HL-60 (cell line): ENCODE measurements at regions not wholly inside any gene's neighbourhood (a gene's known extent, or its start where the extent isn't known, plus 50 kb on each side); places are given as distances from the start of the nearest gene placed in this dataset.

Experiments used
- TF ChIP-seq, protein P1 (sequence below): IDR thresholded peaks from one replicate; pipeline ENCODE4 v1.5.1; 2011; ENCODE audit warnings: low read length, control low read depth, inconsistent platforms; ENCODE audit not compliant: insufficient read depth
- TF ChIP-seq, protein P2 (sequence below): IDR thresholded peaks from 2 replicates; pipeline ENCODE4 v1.6.1; 2012; ENCODE audit warnings: low read depth; ENCODE audit not compliant: insufficient replicate concordance

- TF ChIP-seq, protein P1, sequence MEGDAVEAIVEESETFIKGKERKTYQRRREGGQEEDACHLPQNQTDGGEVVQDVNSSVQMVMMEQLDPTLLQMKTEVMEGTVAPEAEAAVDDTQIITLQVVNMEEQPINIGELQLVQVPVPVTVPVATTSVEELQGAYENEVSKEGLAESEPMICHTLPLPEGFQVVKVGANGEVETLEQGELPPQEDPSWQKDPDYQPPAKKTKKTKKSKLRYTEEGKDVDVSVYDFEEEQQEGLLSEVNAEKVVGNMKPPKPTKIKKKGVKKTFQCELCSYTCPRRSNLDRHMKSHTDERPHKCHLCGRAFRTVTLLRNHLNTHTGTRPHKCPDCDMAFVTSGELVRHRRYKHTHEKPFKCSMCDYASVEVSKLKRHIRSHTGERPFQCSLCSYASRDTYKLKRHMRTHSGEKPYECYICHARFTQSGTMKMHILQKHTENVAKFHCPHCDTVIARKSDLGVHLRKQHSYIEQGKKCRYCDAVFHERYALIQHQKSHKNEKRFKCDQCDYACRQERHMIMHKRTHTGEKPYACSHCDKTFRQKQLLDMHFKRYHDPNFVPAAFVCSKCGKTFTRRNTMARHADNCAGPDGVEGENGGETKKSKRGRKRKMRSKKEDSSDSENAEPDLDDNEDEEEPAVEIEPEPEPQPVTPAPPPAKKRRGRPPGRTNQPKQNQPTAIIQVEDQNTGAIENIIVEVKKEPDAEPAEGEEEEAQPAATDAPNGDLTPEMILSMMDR = no peak
- TF ChIP-seq, protein P2, sequence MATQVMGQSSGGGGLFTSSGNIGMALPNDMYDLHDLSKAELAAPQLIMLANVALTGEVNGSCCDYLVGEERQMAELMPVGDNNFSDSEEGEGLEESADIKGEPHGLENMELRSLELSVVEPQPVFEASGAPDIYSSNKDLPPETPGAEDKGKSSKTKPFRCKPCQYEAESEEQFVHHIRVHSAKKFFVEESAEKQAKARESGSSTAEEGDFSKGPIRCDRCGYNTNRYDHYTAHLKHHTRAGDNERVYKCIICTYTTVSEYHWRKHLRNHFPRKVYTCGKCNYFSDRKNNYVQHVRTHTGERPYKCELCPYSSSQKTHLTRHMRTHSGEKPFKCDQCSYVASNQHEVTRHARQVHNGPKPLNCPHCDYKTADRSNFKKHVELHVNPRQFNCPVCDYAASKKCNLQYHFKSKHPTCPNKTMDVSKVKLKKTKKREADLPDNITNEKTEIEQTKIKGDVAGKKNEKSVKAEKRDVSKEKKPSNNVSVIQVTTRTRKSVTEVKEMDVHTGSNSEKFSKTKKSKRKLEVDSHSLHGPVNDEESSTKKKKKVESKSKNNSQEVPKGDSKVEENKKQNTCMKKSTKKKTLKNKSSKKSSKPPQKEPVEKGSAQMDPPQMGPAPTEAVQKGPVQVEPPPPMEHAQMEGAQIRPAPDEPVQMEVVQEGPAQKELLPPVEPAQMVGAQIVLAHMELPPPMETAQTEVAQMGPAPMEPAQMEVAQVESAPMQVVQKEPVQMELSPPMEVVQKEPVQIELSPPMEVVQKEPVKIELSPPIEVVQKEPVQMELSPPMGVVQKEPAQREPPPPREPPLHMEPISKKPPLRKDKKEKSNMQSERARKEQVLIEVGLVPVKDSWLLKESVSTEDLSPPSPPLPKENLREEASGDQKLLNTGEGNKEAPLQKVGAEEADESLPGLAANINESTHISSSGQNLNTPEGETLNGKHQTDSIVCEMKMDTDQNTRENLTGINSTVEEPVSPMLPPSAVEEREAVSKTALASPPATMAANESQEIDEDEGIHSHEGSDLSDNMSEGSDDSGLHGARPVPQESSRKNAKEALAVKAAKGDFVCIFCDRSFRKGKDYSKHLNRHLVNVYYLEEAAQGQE = no peak
Measured at GRCh38 chr2:212644195-212644837, 105.7 kb upstream of the ERBB4 start.
